ENCODE measurements at regions not wholly inside any gene's neighbourhood (a gene's known extent, or its start where the extent isn't known, plus 50 kb on each side); places are given as distances from the start of the nearest gene placed in this dataset.

DNA sequence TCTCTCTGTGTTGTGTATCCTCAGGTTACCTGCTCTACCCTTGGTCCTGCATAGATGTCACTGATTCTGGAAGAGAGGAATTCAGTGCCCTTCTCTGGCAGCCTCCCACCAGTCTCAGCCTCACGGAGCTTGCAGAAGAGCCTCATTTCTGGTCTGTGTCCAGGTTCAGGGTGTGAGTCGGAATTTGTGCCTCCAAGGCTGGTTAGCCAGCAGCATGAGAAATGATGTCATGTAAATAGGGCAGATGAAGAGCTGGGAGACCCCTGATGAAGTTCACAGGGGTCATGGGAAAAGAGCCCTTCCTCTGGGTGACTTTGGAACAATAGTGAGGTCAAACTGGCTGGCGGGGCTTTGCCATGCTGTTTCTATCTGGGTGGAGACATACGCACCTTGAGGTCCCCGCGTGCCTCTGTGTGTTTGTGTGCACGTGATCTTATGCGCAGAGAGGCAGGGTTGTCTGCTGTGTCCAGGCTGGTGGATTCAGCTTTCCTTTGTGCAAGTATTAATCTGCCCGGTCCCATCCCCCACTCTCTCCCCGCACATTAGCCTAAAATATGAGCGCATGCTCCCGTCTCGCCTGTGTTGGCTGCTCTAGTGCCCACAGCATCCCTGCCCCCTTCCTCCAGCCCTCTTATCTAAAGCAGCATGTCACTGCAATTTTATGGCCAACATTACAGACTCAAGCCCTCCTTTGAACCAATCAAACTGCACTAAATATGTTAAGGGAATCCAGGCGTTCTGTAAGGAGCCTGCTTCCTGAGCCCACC is 256.3 kb upstream of the ZFHX3 start:
- TF ChIP-seq, protein P1, sequence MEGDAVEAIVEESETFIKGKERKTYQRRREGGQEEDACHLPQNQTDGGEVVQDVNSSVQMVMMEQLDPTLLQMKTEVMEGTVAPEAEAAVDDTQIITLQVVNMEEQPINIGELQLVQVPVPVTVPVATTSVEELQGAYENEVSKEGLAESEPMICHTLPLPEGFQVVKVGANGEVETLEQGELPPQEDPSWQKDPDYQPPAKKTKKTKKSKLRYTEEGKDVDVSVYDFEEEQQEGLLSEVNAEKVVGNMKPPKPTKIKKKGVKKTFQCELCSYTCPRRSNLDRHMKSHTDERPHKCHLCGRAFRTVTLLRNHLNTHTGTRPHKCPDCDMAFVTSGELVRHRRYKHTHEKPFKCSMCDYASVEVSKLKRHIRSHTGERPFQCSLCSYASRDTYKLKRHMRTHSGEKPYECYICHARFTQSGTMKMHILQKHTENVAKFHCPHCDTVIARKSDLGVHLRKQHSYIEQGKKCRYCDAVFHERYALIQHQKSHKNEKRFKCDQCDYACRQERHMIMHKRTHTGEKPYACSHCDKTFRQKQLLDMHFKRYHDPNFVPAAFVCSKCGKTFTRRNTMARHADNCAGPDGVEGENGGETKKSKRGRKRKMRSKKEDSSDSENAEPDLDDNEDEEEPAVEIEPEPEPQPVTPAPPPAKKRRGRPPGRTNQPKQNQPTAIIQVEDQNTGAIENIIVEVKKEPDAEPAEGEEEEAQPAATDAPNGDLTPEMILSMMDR (IDR thresholded peaks at IDR 0.05; ENCODE audit: low read depth, low read length), result no peak
- no peak for TF ChIP-seq EZH2phosphoT487 (IDR thresholded peaks at IDR 0.05; ENCODE audit: low read depth)
